DND-41 (cell line): ENCODE measurements at regions not wholly inside any gene's neighbourhood (a gene's known extent, or its start where the extent isn't known, plus 50 kb on each side); places are given as distances from the start of the nearest gene placed in this dataset.

Experiments
- CTCF ChIP-seq: IDR thresholded peaks from 2 replicates; pipeline ENCODE4 v1.5.1; 2012; ENCODE audit warnings: borderline replicate concordance, low read length, moderate library complexity, mild to moderate bottlenecking; ENCODE audit not compliant: poor library complexity, severe bottlenecking; ENCODE audit errors: extremely low read depth
- EZH2 ChIP-seq: IDR thresholded peaks from 3 replicates; pipeline ENCODE4 v1.6.1; 2012; ENCODE audit warnings: borderline replicate concordance, low read depth, mild to moderate bottlenecking, moderate library complexity, low read length, inconsistent platforms; ENCODE audit not compliant: severe bottlenecking

GRCh38 chr6:119609865-119610264 is 260.3 kb upstream of the MAN1A1 start:
- TF ChIP-seq CTCF, result no peak
- TF ChIP-seq EZH2, result no peak
